H1 (cell line): ENCODE measurements at regions not wholly inside any gene's neighbourhood (a gene's known extent, or its start where the extent isn't known, plus 50 kb on each side); places are given as distances from the start of the nearest gene placed in this dataset.

Experiments used
- CTCF ChIA-PET: fragments of 300-600 bp; sonication (Branson Sonifier 250); formaldehyde crosslinking; loops from one replicate; lab custom pipeline; 2021; ENCODE audit not compliant: partially characterized antibody; lab: Charles Lee
- POLR2A ChIA-PET: fragments of 300-600 bp; sonication (Branson Sonifier 250); formaldehyde crosslinking; loops from one replicate; lab custom pipeline; 2021; ENCODE audit warnings: inconsistent platforms; ENCODE audit not compliant: partially characterized antibody; lab: Charles Lee
- DNase-seq, 2 experiments: peaks; one replicate each; pipeline versions ENCODE4 v3.0.0 to v3.0.0-alpha.2; 2010 to 2022; ENCODE audit warnings: low spot score in 2 of 2, low read depth in 1 of 2, mixed read lengths in 1 of 2
- FAIRE-seq: peaks from 2 replicates; lab custom pipeline; 2011; peaks lifted over from hg19 to GRCh38; lab: Jason Lieb, UNC
- H2AFZ ChIP-seq: 2 replicates; pipeline ENCODE4 v1.8.1; 2012; ENCODE audit warnings: low read length, inconsistent platforms
- H2AK5ac ChIP-seq: 2 replicates; pipeline ENCODE4 v1.6.1; 2013; ENCODE audit warnings: low read depth, low read length
- H2BK120ac ChIP-seq: replicated peaks from 2 replicates; pipeline ENCODE3; 2013; ENCODE audit warnings: low read depth, low read length, inconsistent platforms
- H2BK12ac ChIP-seq: 2 replicates; pipeline ENCODE4 v1.6.1; 2013; ENCODE audit warnings: low read depth, low read length
- H2BK15ac ChIP-seq: 2 replicates; pipeline ENCODE4 v1.6.1; 2013; ENCODE audit warnings: low read length
- H2BK20ac ChIP-seq: 2 replicates; pipeline ENCODE4 v1.6.1; 2013; ENCODE audit warnings: low read length
- H2BK5ac ChIP-seq: 2 replicates; pipeline ENCODE4 v1.6.1; 2013; ENCODE audit warnings: low read depth, low read length
- H3K14ac ChIP-seq: 2 replicates; pipeline ENCODE4 v1.6.1; 2013; ENCODE audit warnings: inconsistent platforms; ENCODE audit not compliant: insufficient read length
- H3K18ac ChIP-seq: 2 replicates; pipeline ENCODE4 v1.6.1; 2013; ENCODE audit warnings: low read length; ENCODE audit errors: extremely low read depth
- H3K23ac ChIP-seq: 2 replicates; pipeline ENCODE4 v1.6.1; 2013; ENCODE audit warnings: inconsistent platforms; ENCODE audit not compliant: insufficient read length
- H3K23me2 ChIP-seq: 2 replicates; pipeline ENCODE4 v1.6.1; 2013; ENCODE audit warnings: low read depth, low read length
- H3K27ac ChIP-seq: 2 replicates; pipeline ENCODE4 v1.6.1; 2011; ENCODE audit warnings: low read depth, low read length, inconsistent platforms
- H3K27me3 ChIP-seq, 4 experiments: replicated peaks in 1 of 4; 1 replicate in 1 of 4; 2 replicates in 3 of 4; pipeline versions ENCODE4 v1.6.1 to v1.8.1; 2011 to 2013; ENCODE audit warnings: low read length in 3 of 4, mild to moderate bottlenecking in 3 of 4, inconsistent platforms in 2 of 4, mixed read lengths in 2 of 4, moderate library complexity in 1 of 4; ENCODE audit not compliant: control insufficient read depth in 3 of 4, insufficient read depth in 3 of 4; ENCODE audit errors: extremely low read depth in 1 of 4
- H3K36me3 ChIP-seq, 4 experiments: 2 replicates each; pipeline versions ENCODE4 v1.6.1 to v1.8.1; 2011 to 2013; ENCODE audit warnings: mild to moderate bottlenecking in 4 of 4, low read length in 3 of 4, moderate library complexity in 2 of 4, control low read depth in 1 of 4, inconsistent platforms in 1 of 4; ENCODE audit not compliant: insufficient read depth in 4 of 4, control insufficient read depth in 2 of 4
- H3K4ac ChIP-seq: replicated peaks from 2 replicates; pipeline ENCODE3; 2013; ENCODE audit warnings: low read length, low read depth, mixed read lengths, inconsistent platforms; ENCODE audit not compliant: insufficient read length
- H3K4me1 ChIP-seq, 4 experiments: replicated peaks in 1 of 4; 1 replicate in 1 of 4; 2 replicates in 3 of 4; pipeline versions ENCODE4 v1.6.1 to v1.8.1; 2011 to 2013; ENCODE audit warnings: low read length in 3 of 4, inconsistent platforms in 2 of 4, mixed read lengths in 1 of 4; ENCODE audit not compliant: insufficient read depth in 4 of 4, control insufficient read depth in 3 of 4
- H3K4me2 ChIP-seq, 2 experiments: 2 replicates each; pipeline versions ENCODE4 v1.6.1 to v1.8.1; 2011 to 2013; ENCODE audit warnings: low read depth in 2 of 2, low read length in 2 of 2, control low read depth in 1 of 2, inconsistent platforms in 1 of 2, mild to moderate bottlenecking in 1 of 2; ENCODE audit not compliant: insufficient read depth in 1 of 2
- H3K4me3 ChIP-seq, 4 experiments: fragments of 200-600, 300-600 bp in 1 of 4; sonication (generic), shearing (Covaris generic), sonication (Bioruptor Twin) in 1 of 4; 2 replicates each; pipeline versions ENCODE4 v1.5.1 to v1.8.1; 2011 to 2016; ENCODE audit warnings: low read length in 4 of 4, low read depth in 3 of 4, control low read depth in 2 of 4, inconsistent platforms in 2 of 4, mild to moderate bottlenecking in 2 of 4, mixed read lengths in 1 of 4, moderate library complexity in 1 of 4; ENCODE audit not compliant: insufficient read depth in 2 of 4; ENCODE audit errors: extremely low read depth in 1 of 4
- H3K56ac ChIP-seq: replicated peaks from 2 replicates; pipeline ENCODE3; 2013; ENCODE audit warnings: low read depth, mild to moderate bottlenecking, mixed read lengths, low read length, inconsistent platforms; ENCODE audit not compliant: insufficient read length
- H3K79me1 ChIP-seq: 2 replicates; pipeline ENCODE4 v1.6.1; 2013; ENCODE audit warnings: low read depth, low read length, control low read depth
- H3K79me2 ChIP-seq, 2 experiments: 2 replicates each; pipeline versions ENCODE4 v1.6.1 to v1.8.1; 2012 to 2013; ENCODE audit warnings: low read length in 2 of 2, mild to moderate bottlenecking in 2 of 2, inconsistent platforms in 1 of 2; ENCODE audit not compliant: insufficient read depth in 2 of 2, control insufficient read depth in 1 of 2
- H3K9ac ChIP-seq, 4 experiments: replicated peaks in 1 of 4; 1 replicate in 1 of 4; 2 replicates in 3 of 4; pipeline versions ENCODE4 v1.6.1 to v1.8.1; 2011 to 2013; ENCODE audit warnings: low read depth in 3 of 4, low read length in 3 of 4, control low read depth in 2 of 4, mild to moderate bottlenecking in 2 of 4, moderate library complexity in 2 of 4, inconsistent platforms in 1 of 4; ENCODE audit errors: extremely low read depth in 1 of 4
- H3K9me3 ChIP-seq, 2 experiments: 2 replicates each; pipeline versions ENCODE4 v1.6.1 to v1.8.1; 2012 to 2013; ENCODE audit warnings: mild to moderate bottlenecking in 2 of 2, moderate library complexity in 2 of 2, control low read depth in 1 of 2, inconsistent platforms in 1 of 2, low read depth in 1 of 2, low read length in 1 of 2, mixed read lengths in 1 of 2; ENCODE audit not compliant: insufficient read depth in 2 of 2
- H4K20me1 ChIP-seq, 2 experiments: replicated peaks in 1 of 2; 2 replicates each; pipeline versions ENCODE3 to v1.8.1; 2011 to 2013; ENCODE audit warnings: inconsistent platforms in 2 of 2, low read length in 2 of 2, mild to moderate bottlenecking in 1 of 2; ENCODE audit not compliant: insufficient read depth in 2 of 2, control insufficient read depth in 1 of 2
- H4K5ac ChIP-seq: 2 replicates; pipeline ENCODE4 v1.6.1; 2013; ENCODE audit warnings: low read length, low read depth, mixed read lengths, inconsistent platforms; ENCODE audit not compliant: insufficient read length
- H4K8ac ChIP-seq: 2 replicates; pipeline ENCODE4 v1.8.0; 2013; ENCODE audit warnings: mild to moderate bottlenecking, moderate library complexity, low read length, inconsistent platforms; ENCODE audit not compliant: insufficient read depth; ENCODE audit errors: extremely low read depth
- H4K91ac ChIP-seq: replicated peaks from 2 replicates; pipeline ENCODE3; 2013; ENCODE audit warnings: low read length, mixed read lengths, inconsistent platforms; ENCODE audit not compliant: insufficient read length
- ASH2L ChIP-seq: fragments of 200-600, 300-600 bp; sonication (generic); IDR thresholded peaks from one replicate; pipeline ENCODE4 v1.7.1; 2017; ENCODE audit warnings: low read length
- BRCA1 ChIP-seq: IDR thresholded peaks from 2 replicates; pipeline ENCODE4 v1.6.1; 2012; ENCODE audit warnings: low read depth, low read length, improper control_type of control experiment
- CBX5 ChIP-seq: fragments of 300-800, 300-1000 bp; sonication (generic); IDR thresholded peaks from 2 replicates; pipeline ENCODE4 v1.7.1; 2016; ENCODE audit warnings: antibody characterized with exemption, low read length, low read depth
- CHD1 ChIP-seq: IDR thresholded peaks from 2 replicates; pipeline ENCODE4 v1.6.1; 2012; ENCODE audit warnings: low read depth, low read length, improper control_type of control experiment
- FOSL1 ChIP-seq: IDR thresholded peaks from 2 replicates; pipeline ENCODE4 v1.6.1; 2011; ENCODE audit warnings: mild to moderate bottlenecking, low read depth, low read length, moderate library complexity; ENCODE audit not compliant: insufficient read depth
- GTF2F1 ChIP-seq: IDR thresholded peaks from 2 replicates; pipeline ENCODE4 v1.6.1; 2012; ENCODE audit warnings: low read depth, low read length, improper control_type of control experiment, borderline replicate concordance
- HDAC6 ChIP-seq: IDR thresholded peaks from one replicate; pipeline ENCODE4 v1.7.1; 2012; ENCODE audit warnings: low read depth, mild to moderate bottlenecking, inconsistent platforms, low read length, moderate library complexity
- KDM5A ChIP-seq: fragments of 200-600 bp; IDR thresholded peaks from 2 replicates; pipeline ENCODE4 v1.7.1; 2012; ENCODE audit warnings: mild to moderate bottlenecking, low read length, inconsistent platforms, mixed read lengths
- MAX ChIP-seq: IDR thresholded peaks from 2 replicates; pipeline ENCODE4 v1.6.1; 2012; ENCODE audit warnings: inconsistent platforms
- RBBP5 ChIP-seq: IDR thresholded peaks from 2 replicates; pipeline ENCODE4 v1.7.1; 2012; ENCODE audit warnings: low read depth, mild to moderate bottlenecking, inconsistent platforms, low read length, moderate library complexity, borderline replicate concordance
- SIN3A ChIP-seq, 2 experiments: IDR thresholded peaks in 1 of 2; conservative IDR thresholded peaks in 1 of 2; 2 replicates each; pipeline ENCODE4 v1.6.1; 2011 to 2012; ENCODE audit warnings: low read length in 2 of 2, improper control_type of control experiment in 1 of 2, low read depth in 1 of 2, mild to moderate bottlenecking in 1 of 2
- SIRT6 ChIP-seq: IDR thresholded peaks from one replicate; pipeline ENCODE4 v1.7.1; 2012; ENCODE audit warnings: low read length, inconsistent platforms
- SUZ12 ChIP-seq: fragments of 200-600 bp; sonication (generic); IDR thresholded peaks from 2 replicates; pipeline ENCODE4 v1.6.1; 2012; ENCODE audit warnings: mild to moderate bottlenecking, inconsistent platforms, low read length, moderate library complexity, mixed read lengths
- TAF1 ChIP-seq: IDR thresholded peaks from 2 replicates; pipeline ENCODE4 v1.6.1; 2011; ENCODE audit warnings: mild to moderate bottlenecking, low read depth, low read length
- TBP ChIP-seq: IDR thresholded peaks from 2 replicates; pipeline ENCODE4 v1.6.1; 2011; ENCODE audit warnings: low read depth, low read length, improper control_type of control experiment
- TCF12 ChIP-seq: IDR thresholded peaks from 2 replicates; pipeline ENCODE4 v1.6.1; 2011; ENCODE audit warnings: low read depth, mild to moderate bottlenecking, low read length
- WGBS, 2 experiments: shearing (Covaris generic) in 1 of 2; methylation state at CpG; one replicate each; pipeline versions ENCODE4 v1.1.6 to v1.1.7; 2013 to 2015; ENCODE audit warnings: low lambda C conversion rate in 2 of 2, mixed read lengths in 2 of 2, inconsistent platforms in 1 of 2, low coverage in 1 of 2, missing lambda C conversion rate in 1 of 2; ENCODE audit not compliant: insufficient replicate concordance in 2 of 2, insufficient coverage in 1 of 2, insufficient read length in 1 of 2; ENCODE audit errors: extremely low coverage in 1 of 2, missing lambda C conversion rate in 1 of 2; 5-methylcytosine and 5-hydroxymethylcytosine counted together

GRCh38 chr3:4069796-4070195, 233.4 kb upstream of the SETMAR start:
- Histone ChIP-seq H3K9ac (no peak overlapping the region), H2BK20ac (no peak overlapping the region), H2BK12ac (no peak overlapping the region), H3K4me2 (no peak overlapping the region), H3K79me1 (no peaks in the 10 kb centered on the region), H2AK5ac (no peak overlapping the region), H3K79me2 (no peaks in the 10 kb centered on the region), H3K4me1 (peaks cover 4 to 8% (median 6%) of the 10 kb centered on the region in 4 experiments), H3K36me3 (no peaks in the 10 kb centered on the region), H3K4me3 (no peak overlapping the region), H2AFZ (no peak overlapping the region), H2BK120ac (no peak overlapping the region), H3K14ac (no peak overlapping the region), H3K23ac (no peak overlapping the region), H3K27ac (no peak overlapping the region), H4K91ac (no peak overlapping the region), H3K27me3 (no peaks in the 10 kb centered on the region), H2BK15ac (no peak overlapping the region), H4K20me1 (no peaks in the 10 kb centered on the region), H2BK5ac (no peak overlapping the region), H3K18ac (no peak overlapping the region), H3K56ac (no peak overlapping the region), H3K9me3 (no peaks in the 10 kb centered on the region), H4K5ac (no peak overlapping the region), H3K23me2 (no peaks in the 10 kb centered on the region), H4K8ac (no peak overlapping the region), H3K4ac (no peak overlapping the region)
- 89% methylated on average over 2 of the region's 2 CpGs; no CpG with 5 or more reads in 1 of the 2 experiments for WGBS, 2 experiments
- no peak for DNase-seq
- ChIA-PET CTCF (interaction anchor here (0.9 to 1.3 kb wide), 2 partner anchors 17 to 24 kb away, joined by 3 to 4 read pairs; no protein-coding TSS in a partner anchor), POLR2A (interaction anchor here (1.5 kb wide), 1 partner anchor 237 kb away, joined by 3 read pairs; no protein-coding TSS in a partner anchor)
- FAIRE-seq, result no peak
- no peak for TF ChIP-seq CHD1
- no peak for TF ChIP-seq ASH2L
- TF ChIP-seq TBP, result no peak
- TF ChIP-seq KDM5A, result no peak
- TF ChIP-seq GTF2F1, result no peak
- no peak for TF ChIP-seq MAX
- TF ChIP-seq FOSL1, result no peak
- no peak for TF ChIP-seq SUZ12
- no peak for TF ChIP-seq CBX5
- TF ChIP-seq SIRT6, result no peak
- no peak for TF ChIP-seq BRCA1
- no peak for TF ChIP-seq SIN3A (conservative IDR thresholded peaks at IDR 0.05 in 1 of 2, IDR thresholded peaks at IDR 0.05 in 1 of 2; ENCODE audit: low read depth in 1 of 2, low read length in 2 of 2)
- TF ChIP-seq TAF1, result no peak
- TF ChIP-seq TCF12, result no peak
- TF ChIP-seq HDAC6, result no peak
- TF ChIP-seq RBBP5, result no peak
